ENCODE measurements at regions not wholly inside any gene's neighbourhood (a gene's known extent, or its start where the extent isn't known, plus 50 kb on each side); places are given as distances from the start of the nearest gene placed in this dataset.

DNA sequence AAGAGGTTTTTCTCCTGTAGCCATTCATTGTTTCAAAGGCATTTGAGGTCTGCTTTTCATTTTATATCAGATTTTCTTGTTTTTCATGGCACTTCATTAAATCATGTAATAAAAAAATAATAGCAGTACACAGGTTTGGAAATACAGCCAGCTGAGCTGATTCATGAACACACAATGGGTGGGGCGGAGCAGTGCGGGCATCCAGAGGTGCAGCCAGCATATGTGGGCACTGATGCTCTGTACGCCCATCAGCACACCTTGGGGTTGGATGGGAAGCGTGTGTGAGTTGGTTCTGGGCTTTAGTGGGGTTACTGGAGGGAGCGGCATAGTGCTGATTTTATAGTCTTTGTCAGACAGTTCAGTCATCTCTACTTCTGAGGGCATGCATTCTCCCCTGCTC lies 54.2 kb upstream of the IRX4 start:
- no peaks in the 10 kb centered on the region for H3K36me3 ChIP-seq (ENCODE audit: insufficient read depth, low read length)
- no peaks in the 10 kb centered on the region for H3K9me3 ChIP-seq (ENCODE audit: low read length)
- H3K27me3 ChIP-seq (ENCODE audit: insufficient read depth, low read length), result 0 out of 2 replicates have a peak, but pooled peaks cover 5% of the 10 kb centered on the region
- no peaks in the 10 kb centered on the region for H4K20me1 ChIP-seq (ENCODE audit: insufficient read depth, low read length)
- TF ChIP-seq CTCF (IDR thresholded peaks at IDR 0.05; ENCODE audit: low read length) (no peak), EZH2 (IDR thresholded peaks at IDR 0.05; ENCODE audit: borderline replicate concordance, low read length) (no peak)
- no peaks in the 10 kb centered on the region for H3K4me1 ChIP-seq (ENCODE audit: insufficient read depth, low read length, severe bottlenecking)
- H3F3A ChIP-seq (ENCODE audit: insufficient read depth, low read length), result no peaks in the 10 kb centered on the region
- no peak overlapping the region for H3K4me3 ChIP-seq (ENCODE audit: low read depth, low read length, poor library complexity, severe bottlenecking)
- H3K9ac ChIP-seq (ENCODE audit: low read length), result no peak overlapping the region
- H3K27ac ChIP-seq (ENCODE audit: low read depth, low read length, poor library complexity, severe bottlenecking), result no peak overlapping the region
- no peak overlapping the region for H3K4me2 ChIP-seq (ENCODE audit: low read length)
- H3K79me2 ChIP-seq (ENCODE audit: insufficient read depth, low read length), result no peaks in the 10 kb centered on the region
- H3K9me2 ChIP-seq (ENCODE audit: low read depth, low read length), result no peaks in the 10 kb centered on the region
- no peak overlapping the region for H2AFZ ChIP-seq (ENCODE audit: low read length)

DNA sequence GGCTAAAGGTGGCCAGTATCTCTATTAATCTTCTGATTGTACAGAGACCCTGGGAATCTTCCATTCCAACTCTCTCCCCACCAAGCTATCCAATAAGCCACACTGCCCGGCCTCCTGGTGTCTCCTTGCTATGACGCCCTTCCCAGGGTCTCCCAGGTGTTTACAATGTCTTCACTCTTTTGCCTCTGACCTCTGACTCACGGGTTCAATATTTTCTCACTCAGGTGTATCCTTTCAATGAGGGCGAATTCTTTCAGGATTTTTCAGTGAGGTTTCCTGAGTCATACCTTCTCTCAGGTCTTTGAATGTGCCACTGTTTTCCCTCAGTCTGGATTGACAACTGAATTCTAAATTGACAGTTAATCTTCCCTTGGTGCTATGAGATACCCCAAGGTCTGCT lies 53.7 kb upstream of the IRX4 start:
- Histone ChIP-seq H3K9me2 (ENCODE audit: low read depth, low read length) (no peaks in the 10 kb centered on the region), H2AFZ (ENCODE audit: low read length) (no peak overlapping the region), H3K4me2 (ENCODE audit: low read length) (no peak overlapping the region), H4K20me1 (ENCODE audit: insufficient read depth, low read length) (no peaks in the 10 kb centered on the region), H3K4me3 (ENCODE audit: low read depth, low read length, poor library complexity, severe bottlenecking) (no peak overlapping the region), H3K79me2 (ENCODE audit: insufficient read depth, low read length) (no peaks in the 10 kb centered on the region), H3K27ac (ENCODE audit: low read depth, low read length, poor library complexity, severe bottlenecking) (no peak overlapping the region), H3K36me3 (ENCODE audit: insufficient read depth, low read length) (no peaks in the 10 kb centered on the region), H3K4me1 (ENCODE audit: insufficient read depth, low read length, severe bottlenecking) (no peaks in the 10 kb centered on the region), H3K9ac (ENCODE audit: low read length) (no peak overlapping the region), H3K27me3 (ENCODE audit: insufficient read depth, low read length) (0 out of 2 replicates have a peak, but pooled peaks cover 5% of the 10 kb centered on the region), H3F3A (ENCODE audit: insufficient read depth, low read length) (no peaks in the 10 kb centered on the region), H3K9me3 (ENCODE audit: low read length) (no peaks in the 10 kb centered on the region)
- TF ChIP-seq CTCF (IDR thresholded peaks at IDR 0.05; ENCODE audit: low read length) (no peak), EZH2 (IDR thresholded peaks at IDR 0.05; ENCODE audit: borderline replicate concordance, low read length) (no peak)

DNA sequence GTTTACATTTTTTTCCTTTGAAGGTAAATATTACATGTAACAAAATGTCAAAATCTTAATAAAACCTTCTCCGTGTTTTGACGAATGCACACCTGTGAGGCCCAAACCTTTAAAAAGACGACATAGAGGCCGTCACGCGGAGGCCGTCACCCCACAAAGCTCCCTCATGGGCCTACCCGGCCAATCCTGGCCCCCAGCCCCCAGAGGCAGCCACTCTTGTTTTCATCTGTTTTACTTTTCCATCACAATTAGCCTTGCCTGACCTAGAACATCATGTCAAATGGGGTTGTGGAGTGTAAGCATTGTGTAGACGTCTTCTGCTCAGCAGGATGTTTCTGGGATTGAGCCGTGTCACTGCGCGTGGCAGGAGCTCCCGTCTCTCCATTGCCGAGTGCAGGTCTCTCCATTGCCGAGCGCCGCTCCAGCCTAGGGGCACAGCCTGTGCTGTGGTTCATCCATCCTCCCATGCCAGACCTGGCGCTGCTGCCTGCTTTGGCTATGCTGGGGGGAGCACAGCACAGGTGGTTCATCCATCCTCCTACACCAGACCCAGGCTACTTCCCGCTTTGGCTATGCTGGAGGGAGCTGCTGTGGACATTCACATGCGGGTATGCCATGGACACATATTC lies 52.2 kb upstream of the IRX4 start:
- H3K9me2 ChIP-seq (ENCODE audit: low read depth, low read length), result no peaks in the 10 kb centered on the region
- no peaks in the 10 kb centered on the region for H3K79me2 ChIP-seq (ENCODE audit: insufficient read depth, low read length)
- H3K9me3 ChIP-seq (ENCODE audit: low read length), result no peaks in the 10 kb centered on the region
- H3K4me2 ChIP-seq (ENCODE audit: low read length), result no peak overlapping the region
- H3F3A ChIP-seq (ENCODE audit: insufficient read depth, low read length), result no peaks in the 10 kb centered on the region
- no peaks in the 10 kb centered on the region for H3K4me1 ChIP-seq (ENCODE audit: insufficient read depth, low read length, severe bottlenecking)
- H3K36me3 ChIP-seq (ENCODE audit: insufficient read depth, low read length), result no peaks in the 10 kb centered on the region
- TF ChIP-seq EZH2 (IDR thresholded peaks at IDR 0.05; ENCODE audit: borderline replicate concordance, low read length), result no peak
- TF ChIP-seq CTCF (IDR thresholded peaks at IDR 0.05; ENCODE audit: low read length), result no peak
- no peak overlapping the region for H2AFZ ChIP-seq (ENCODE audit: low read length)
- H3K4me3 ChIP-seq (ENCODE audit: low read depth, low read length, poor library complexity, severe bottlenecking), result no peak overlapping the region
- H3K27ac ChIP-seq (ENCODE audit: low read depth, low read length, poor library complexity, severe bottlenecking), result no peak overlapping the region
- H3K9ac ChIP-seq (ENCODE audit: low read length), result no peak overlapping the region
- H3K27me3 ChIP-seq (ENCODE audit: insufficient read depth, low read length), result 0 out of 2 replicates have a peak, but pooled peaks cover 5% of the 10 kb centered on the region
- no peaks in the 10 kb centered on the region for H4K20me1 ChIP-seq (ENCODE audit: insufficient read depth, low read length)

All from OCI-LY1 (cell line).